K562 (cell line): ENCODE measurements at regions not wholly inside any gene's neighbourhood (a gene's known extent, or its start where the extent isn't known, plus 50 kb on each side); places are given as distances from the start of the nearest gene placed in this dataset.

Source experiments
- ATAC-seq: fragments of 200-7000 bp; cut with Tn5 transposase; 3 replicates; pipeline ENCODE4 v1.9.1; 2020; ENCODE audit warnings: moderate library complexity
- BruUV-seq: library from RNA; stranded (reverse); fragments of 400-500 nt; replicated peaks from 2 replicates; lab custom pipeline; 2021; lab: Mats Ljungman, UMichigan
- CTCF ChIA-PET: fragments of 300-600 bp; formaldehyde crosslinking; extraction: SDS; loops from one replicate; lab custom pipeline; 2021; ENCODE audit warnings: low intra/inter-chr PET ratio; lab: Yijun Ruan, JAX
- POLR2A ChIA-PET: fragments of 300-600, 350-650 bp; sonication (Branson Sonifier 250); formaldehyde crosslinking; extraction: SDS; loops from one replicate; lab custom pipeline; 2021; ENCODE audit warnings: antibody characterized with exemption, inconsistent platforms; lab: Yijun Ruan, JAX
- DNase-seq, 4 experiments: peaks; one replicate each; pipeline versions ENCODE4 v3.0.0 to v3.0.0-alpha.2; 2011 to 2018; ENCODE audit warnings: low spot score in 3 of 4, mixed read lengths in 3 of 4; ENCODE audit errors: extremely low read depth in 1 of 4
- FAIRE-seq: peaks from 2 replicates; lab custom pipeline; 2011; peaks lifted over from hg19 to GRCh38; lab: Jason Lieb, UNC
- H2AFZ ChIP-seq: 2 replicates; pipeline ENCODE4 v1.6.0; 2011; ENCODE audit warnings: low read depth, low read length, control low read depth, inconsistent platforms
- H3K27ac ChIP-seq: fragments of 200-600 bp; 3 replicates; pipeline ENCODE4 v1.8.0; 2011; ENCODE audit warnings: low read depth, mild to moderate bottlenecking, control low read depth, inconsistent platforms, low read length, moderate library complexity, mixed read lengths; ENCODE audit errors: extremely low read depth
- H3K27me3 ChIP-seq, 2 experiments: fragments of 300-600 bp in 1 of 2; 2 replicates in 1 of 2; 3 replicates in 1 of 2; pipeline versions ENCODE4 v1.6.0 to v1.8.0; 2011; ENCODE audit warnings: inconsistent platforms in 2 of 2, low read length in 2 of 2, mild to moderate bottlenecking in 1 of 2, mixed read lengths in 1 of 2, moderate library complexity in 1 of 2; ENCODE audit not compliant: control insufficient read depth in 2 of 2, insufficient read depth in 2 of 2
- H3K36me3 ChIP-seq: fragments of 300-600 bp; 3 replicates; pipeline ENCODE4 v1.8.0; 2011; ENCODE audit warnings: mild to moderate bottlenecking, low read length, inconsistent platforms; ENCODE audit not compliant: control insufficient read depth, insufficient read depth
- H3K4me1 ChIP-seq, 2 experiments: fragments of 200-600 bp in 1 of 2; replicated peaks in 1 of 2; 2 replicates in 1 of 2; 3 replicates in 1 of 2; pipeline versions ENCODE4 v1.5.1 to v1.8.0; 2011; ENCODE audit warnings: inconsistent platforms in 2 of 2, low read length in 2 of 2, mild to moderate bottlenecking in 1 of 2, mixed read lengths in 1 of 2, moderate library complexity in 1 of 2; ENCODE audit not compliant: control insufficient read depth in 2 of 2, insufficient read depth in 2 of 2
- H3K4me2 ChIP-seq: 2 replicates; pipeline ENCODE4 v1.6.1; 2011; ENCODE audit warnings: low read length, control low read depth, inconsistent platforms, mixed read lengths; ENCODE audit not compliant: insufficient read depth
- H3K4me3 ChIP-seq: fragments of 200-600 bp; sonication (generic), shearing (Covaris generic); 2 replicates; pipeline ENCODE4 v1.5.1; 2016; ENCODE audit warnings: control low read depth, inconsistent platforms
- H3K79me2 ChIP-seq: fragments of 200-600 bp; 3 replicates; pipeline ENCODE4 v1.8.0; 2011; ENCODE audit warnings: low read length, inconsistent platforms; ENCODE audit not compliant: control insufficient read depth, insufficient read depth
- H3K9ac ChIP-seq, 2 experiments: 2 replicates each; pipeline versions ENCODE4 v1.6.0 to v1.6.1; 2011; ENCODE audit warnings: low read depth in 2 of 2, low read length in 2 of 2, control low read depth in 1 of 2, inconsistent platforms in 1 of 2, mild to moderate bottlenecking in 1 of 2, mixed read lengths in 1 of 2; ENCODE audit not compliant: insufficient read depth in 1 of 2
- H3K9me1 ChIP-seq: one replicate; pipeline ENCODE4 v1.6.0; 2011; ENCODE audit warnings: inconsistent platforms, mild to moderate bottlenecking, low read length, moderate library complexity; ENCODE audit not compliant: control insufficient read depth, insufficient read depth
- H3K9me3 ChIP-seq: replicated peaks from 2 replicates; pipeline ENCODE4 v1.5.1; 2011; ENCODE audit warnings: low read depth, low read length, inconsistent platforms; ENCODE audit not compliant: control insufficient read depth, insufficient read depth
- H4K20me1 ChIP-seq: replicated peaks from 2 replicates; pipeline ENCODE4 v1.6.1; 2011; ENCODE audit warnings: low read length, inconsistent platforms, mixed read lengths; ENCODE audit not compliant: control insufficient read depth, insufficient read depth
- CBFA2T2 ChIP-seq: fragments of 450-650 bp; conservative IDR thresholded peaks from 2 replicates; pipeline ENCODE4 v1.6.1; 2017; ENCODE audit warnings: mild to moderate bottlenecking
- FOXM1 ChIP-seq, 2 experiments: fragments of 450-650 bp in 1 of 2; sonication (generic) in 1 of 2; formaldehyde crosslinking in 1 of 2; IDR thresholded peaks; 2 replicates each; pipeline versions ENCODE4 v1.6.1 to v1.9.0; 2017 to 2022; ENCODE audit warnings: low read depth in 2 of 2, mild to moderate bottlenecking in 2 of 2, missing genetic modification reagents in 1 of 2, moderate library complexity in 1 of 2
- NCOA1 ChIP-seq: fragments of 450-650 bp; IDR thresholded peaks from 2 replicates; pipeline ENCODE4 v1.6.1; 2016; ENCODE audit warnings: low read depth
- POLR2B ChIP-seq: fragments of 450-650 bp; IDR thresholded peaks from 2 replicates; pipeline ENCODE4 v1.6.1; 2018; ENCODE audit warnings: low read depth; ENCODE audit not compliant: partially characterized antibody
- U2AF1 ChIP-seq: fragments of 200-400 bp; formaldehyde crosslinking; optimal IDR thresholded peaks from 2 replicates; pipeline ENCODE3; 2017; ENCODE audit warnings: mild to moderate bottlenecking, low read depth, low read length, moderate library complexity
- WGBS: fragments of 100-300 bp; shearing (Covaris generic); methylation state at CpG from one replicate; pipeline ENCODE4 v1.1.6; 2016; ENCODE audit warnings: low coverage, mixed read lengths; ENCODE audit not compliant: insufficient coverage; ENCODE audit errors: missing lambda C conversion rate; 5-methylcytosine and 5-hydroxymethylcytosine counted together
- in situ Hi-C: fragments of 300-500 bp; cut with MboI; formaldehyde crosslinking; loops from 4 replicates; pipeline ENCODE4 v1.15.0; 2018; ENCODE audit warnings: inconsistent platforms, mixed read lengths
- intact Hi-C: fragments of 100-400 bp; cut with micrococcal nuclease; formaldehyde crosslinking; loops from 2 replicates; pipeline ENCODE4 v1.14.2; 2022
- TF ChIP-seq, protein P1 (sequence below), 3 experiments: fragments of 200-800 bp in 1 of 3; fragments of 250-450 bp in 1 of 3; fragments of 450-650 bp in 1 of 3; sonication (Bioruptor Pico) in 1 of 3; sonication (Bioruptor generic) in 1 of 3; formaldehyde crosslinking in 1 of 3; IDR thresholded peaks; 2 replicates each; pipeline versions ENCODE4 v1.6.1 to v1.8.0; 2016 to 2022; ENCODE audit warnings: mild to moderate bottlenecking in 2 of 3, missing genetic modification characterization in 2 of 3, missing compliant biosample characterization in 1 of 3, moderate library complexity in 1 of 3
- TF ChIP-seq, protein P2 (sequence below): fragments of 450-650 bp; formaldehyde crosslinking; IDR thresholded peaks from 2 replicates; pipeline ENCODE4 v1.4.0; 2022; ENCODE audit warnings: missing genetic modification characterization

DNA sequence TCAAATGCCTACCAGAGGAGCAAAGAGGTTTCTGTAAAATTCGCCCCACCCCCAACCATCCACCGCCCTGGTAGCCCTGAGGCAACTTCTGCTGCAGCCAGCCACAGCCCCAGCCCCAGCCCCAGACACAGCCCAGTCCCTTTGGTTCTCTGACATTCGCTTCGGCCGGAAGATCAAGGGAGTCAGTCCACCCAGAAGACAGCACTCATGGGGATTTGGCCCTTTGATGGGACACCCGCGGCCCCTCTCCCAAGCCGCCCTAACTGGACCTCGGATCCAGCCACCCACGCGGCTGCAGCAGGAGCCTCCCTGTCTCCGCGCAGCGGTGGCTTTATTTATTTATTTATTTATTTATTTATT, 3881.0 kb downstream of the SRGAP2C start:
- no peaks in the 10 kb centered on the region for H3K27me3 ChIP-seq
- no peak for FAIRE-seq
- H3K4me2 ChIP-seq, result no peak overlapping the region
- no peak overlapping the region for H3K9ac ChIP-seq
- no peak overlapping the region for H3K27ac ChIP-seq
- POLR2A ChIA-PET, result no interaction called here
- H3K9me1 ChIP-seq, result no peaks in the 10 kb centered on the region
- BruUV-seq, result no TSS peak
- 5% methylated on average over 14 of the region's 14 CpGs for WGBS
- in situ Hi-C loops, result no loop called here
- H3K4me1 ChIP-seq, result no peaks in the 10 kb centered on the region
- H3K79me2 ChIP-seq, result no peaks in the 10 kb centered on the region
- no peak for DNase-seq
- H3K36me3 ChIP-seq, result no peaks in the 10 kb centered on the region
- H2AFZ ChIP-seq, result no peak overlapping the region
- intact Hi-C loops, result no loop called here
- CTCF ChIA-PET, result no interaction called here
- no peak for ATAC-seq
- no peaks in the 10 kb centered on the region for H4K20me1 ChIP-seq
- TF ChIP-seq FOXM1 (IDR thresholded peaks at IDR 0.05; ENCODE audit: low read depth) (no peak), FOXM1 (CRISPR knock-in tag; IDR thresholded peaks at IDR 0.05; ENCODE audit: low read depth) (no peak), NCOA1 (no peak), U2AF1 (no peak), CBFA2T2 (no peak), POLR2B (no peak)
- TF ChIP-seq, protein P1, sequence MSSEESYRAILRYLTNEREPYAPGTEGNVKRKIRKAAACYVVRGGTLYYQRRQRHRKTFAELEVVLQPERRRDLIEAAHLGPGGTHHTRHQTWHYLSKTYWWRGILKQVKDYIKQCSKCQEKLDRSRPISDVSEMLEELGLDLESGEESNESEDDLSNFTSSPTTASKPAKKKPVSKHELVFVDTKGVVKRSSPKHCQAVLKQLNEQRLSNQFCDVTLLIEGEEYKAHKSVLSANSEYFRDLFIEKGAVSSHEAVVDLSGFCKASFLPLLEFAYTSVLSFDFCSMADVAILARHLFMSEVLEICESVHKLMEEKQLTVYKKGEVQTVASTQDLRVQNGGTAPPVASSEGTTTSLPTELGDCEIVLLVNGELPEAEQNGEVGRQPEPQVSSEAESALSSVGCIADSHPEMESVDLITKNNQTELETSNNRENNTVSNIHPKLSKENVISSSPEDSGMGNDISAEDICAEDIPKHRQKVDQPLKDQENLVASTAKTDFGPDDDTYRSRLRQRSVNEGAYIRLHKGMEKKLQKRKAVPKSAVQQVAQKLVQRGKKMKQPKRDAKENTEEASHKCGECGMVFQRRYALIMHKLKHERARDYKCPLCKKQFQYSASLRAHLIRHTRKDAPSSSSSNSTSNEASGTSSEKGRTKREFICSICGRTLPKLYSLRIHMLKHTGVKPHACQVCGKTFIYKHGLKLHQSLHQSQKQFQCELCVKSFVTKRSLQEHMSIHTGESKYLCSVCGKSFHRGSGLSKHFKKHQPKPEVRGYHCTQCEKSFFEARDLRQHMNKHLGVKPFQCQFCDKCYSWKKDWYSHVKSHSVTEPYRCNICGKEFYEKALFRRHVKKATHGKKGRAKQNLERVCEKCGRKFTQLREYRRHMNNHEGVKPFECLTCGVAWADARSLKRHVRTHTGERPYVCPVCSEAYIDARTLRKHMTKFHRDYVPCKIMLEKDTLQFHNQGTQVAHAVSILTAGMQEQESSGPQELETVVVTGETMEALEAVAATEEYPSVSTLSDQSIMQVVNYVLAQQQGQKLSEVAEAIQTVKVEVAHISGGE (CRISPR knock-in tag; IDR thresholded peaks at IDR 0.05), result no peak
- TF ChIP-seq, protein P2, sequence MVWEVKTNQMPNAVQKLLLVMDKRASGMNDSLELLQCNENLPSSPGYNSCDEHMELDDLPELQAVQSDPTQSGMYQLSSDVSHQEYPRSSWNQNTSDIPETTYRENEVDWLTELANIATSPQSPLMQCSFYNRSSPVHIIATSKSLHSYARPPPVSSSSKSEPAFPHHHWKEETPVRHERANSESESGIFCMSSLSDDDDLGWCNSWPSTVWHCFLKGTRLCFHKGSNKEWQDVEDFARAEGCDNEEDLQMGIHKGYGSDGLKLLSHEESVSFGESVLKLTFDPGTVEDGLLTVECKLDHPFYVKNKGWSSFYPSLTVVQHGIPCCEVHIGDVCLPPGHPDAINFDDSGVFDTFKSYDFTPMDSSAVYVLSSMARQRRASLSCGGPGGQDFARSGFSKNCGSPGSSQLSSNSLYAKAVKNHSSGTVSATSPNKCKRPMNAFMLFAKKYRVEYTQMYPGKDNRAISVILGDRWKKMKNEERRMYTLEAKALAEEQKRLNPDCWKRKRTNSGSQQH (CRISPR knock-in tag), result no peak
- TF ChIP-seq, all 486 proteins: peak for 0
- no peaks in the 10 kb centered on the region for H3K9me3 ChIP-seq
- H3K4me3 ChIP-seq, result no peak overlapping the region
